ENCODE measurements at regions not wholly inside any gene's neighbourhood (a gene's known extent, or its start where the extent isn't known, plus 50 kb on each side); places are given as distances from the start of the nearest gene placed in this dataset.
"Not testable (repeated sequence)": the region's sequence is repeated elsewhere in the genome, so short reads cannot be mapped to it uniquely, and the experiment has no call there.

GRCh38 chr3:159886050-159886449 is 102.6 kb upstream of the IL12A start:
- no peak overlapping the region for H3K4me3 Mint-ChIP-seq
- Histone ChIP-seq H3K27ac (ENCODE audit: low read depth, low read length) (no peak overlapping the region), H3K4me3 (ENCODE audit: low read length) (no peak overlapping the region), H3K4me1 (ENCODE audit: control insufficient read depth, insufficient read depth, low read length) (peaks cover 4% of the 10 kb centered on the region), H3K27me3 (ENCODE audit: control insufficient read depth, insufficient read depth, low read length, poor library complexity, severe bottlenecking) (no peaks in the 10 kb centered on the region), H3K9ac (ENCODE audit: extremely low read depth, low read length, poor library complexity, severe bottlenecking) (no peak overlapping the region), H3K9me3 (ENCODE audit: control insufficient read depth, low read length) (no peaks in the 10 kb centered on the region), H3K36me3 (ENCODE audit: control insufficient read depth, insufficient read depth, low read length) (no peaks in the 10 kb centered on the region)
- H3K36me3 Mint-ChIP-seq (ENCODE audit: low read depth) = no peaks in the 10 kb centered on the region
- no peak for DNase-seq
- no peak overlapping the region for H3K27ac Mint-ChIP-seq
- H3K4me1 Mint-ChIP-seq = no peaks in the 10 kb centered on the region
- WGBS, 2 experiments (ENCODE audit: insufficient coverage in 1 of 2, insufficient read length in 1 of 2) = 89 to 98% methylated on average over 3 of the region's 3 CpGs
- no peaks in the 10 kb centered on the region for H3K9me3 Mint-ChIP-seq
- TF ChIP-seq, protein P1, sequence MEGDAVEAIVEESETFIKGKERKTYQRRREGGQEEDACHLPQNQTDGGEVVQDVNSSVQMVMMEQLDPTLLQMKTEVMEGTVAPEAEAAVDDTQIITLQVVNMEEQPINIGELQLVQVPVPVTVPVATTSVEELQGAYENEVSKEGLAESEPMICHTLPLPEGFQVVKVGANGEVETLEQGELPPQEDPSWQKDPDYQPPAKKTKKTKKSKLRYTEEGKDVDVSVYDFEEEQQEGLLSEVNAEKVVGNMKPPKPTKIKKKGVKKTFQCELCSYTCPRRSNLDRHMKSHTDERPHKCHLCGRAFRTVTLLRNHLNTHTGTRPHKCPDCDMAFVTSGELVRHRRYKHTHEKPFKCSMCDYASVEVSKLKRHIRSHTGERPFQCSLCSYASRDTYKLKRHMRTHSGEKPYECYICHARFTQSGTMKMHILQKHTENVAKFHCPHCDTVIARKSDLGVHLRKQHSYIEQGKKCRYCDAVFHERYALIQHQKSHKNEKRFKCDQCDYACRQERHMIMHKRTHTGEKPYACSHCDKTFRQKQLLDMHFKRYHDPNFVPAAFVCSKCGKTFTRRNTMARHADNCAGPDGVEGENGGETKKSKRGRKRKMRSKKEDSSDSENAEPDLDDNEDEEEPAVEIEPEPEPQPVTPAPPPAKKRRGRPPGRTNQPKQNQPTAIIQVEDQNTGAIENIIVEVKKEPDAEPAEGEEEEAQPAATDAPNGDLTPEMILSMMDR (conservative IDR thresholded peaks at IDR 0.05) = no peak
- no peaks in the 10 kb centered on the region for H3K27me3 Mint-ChIP-seq (ENCODE audit: insufficient read depth)

GRCh38 chr3:159886530-159886929 is 102.1 kb upstream of the IL12A start:
- not testable (repeated sequence) for H3K4me3 Mint-ChIP-seq; H3K36me3 ChIP-seq (ENCODE audit: control insufficient read depth, insufficient read depth, low read length); H3K27me3 Mint-ChIP-seq (ENCODE audit: insufficient read depth); H3K9me3 ChIP-seq (ENCODE audit: control insufficient read depth, low read length); H3K36me3 Mint-ChIP-seq (ENCODE audit: low read depth); DNase-seq; H3K4me3 ChIP-seq (ENCODE audit: low read length); H3K9ac ChIP-seq (ENCODE audit: extremely low read depth, low read length, poor library complexity, severe bottlenecking); H3K27me3 ChIP-seq (ENCODE audit: control insufficient read depth, insufficient read depth, low read length, poor library complexity, severe bottlenecking); H3K27ac ChIP-seq (ENCODE audit: low read depth, low read length); H3K4me1 ChIP-seq (ENCODE audit: control insufficient read depth, insufficient read depth, low read length); H3K4me1 Mint-ChIP-seq; H3K27ac Mint-ChIP-seq; H3K9me3 Mint-ChIP-seq
- WGBS, 2 experiments (ENCODE audit: insufficient coverage in 1 of 2, insufficient read length in 1 of 2) = 92 to 96% methylated on average over 6 of the region's 6 CpGs

GRCh38 chr3:159887168-159887567 is 101.5 kb upstream of the IL12A start:
- no peaks in the 10 kb centered on the region for H3K27me3 ChIP-seq (ENCODE audit: control insufficient read depth, insufficient read depth, low read length, poor library complexity, severe bottlenecking)
- H3K27ac Mint-ChIP-seq = no peak overlapping the region
- no peak overlapping the region for H3K27ac ChIP-seq (ENCODE audit: low read depth, low read length)
- H3K9me3 ChIP-seq (ENCODE audit: control insufficient read depth, low read length) = no peaks in the 10 kb centered on the region
- peaks cover 4% of the 10 kb centered on the region for H3K4me1 ChIP-seq (ENCODE audit: control insufficient read depth, insufficient read depth, low read length)
- WGBS, 2 experiments (ENCODE audit: insufficient coverage in 1 of 2, insufficient read length in 1 of 2) = 96% methylated on average over 5 of the region's 5 CpGs; no CpG with 5 or more reads in 1 of the 2 experiments
- H3K36me3 ChIP-seq (ENCODE audit: control insufficient read depth, insufficient read depth, low read length) = no peaks in the 10 kb centered on the region
- H3K27me3 Mint-ChIP-seq (ENCODE audit: insufficient read depth) = no peaks in the 10 kb centered on the region
- H3K4me1 Mint-ChIP-seq = no peaks in the 10 kb centered on the region
- no peak overlapping the region for H3K9ac ChIP-seq (ENCODE audit: extremely low read depth, low read length, poor library complexity, severe bottlenecking)
- no peaks in the 10 kb centered on the region for H3K9me3 Mint-ChIP-seq
- no peak overlapping the region for H3K4me3 Mint-ChIP-seq
- TF ChIP-seq, protein P1 (conservative IDR thresholded peaks at IDR 0.05) = no peak
- DNase-seq = no peak
- H3K4me3 ChIP-seq (ENCODE audit: low read length) = no peak overlapping the region
- no peaks in the 10 kb centered on the region for H3K36me3 Mint-ChIP-seq (ENCODE audit: low read depth)

DNA sequence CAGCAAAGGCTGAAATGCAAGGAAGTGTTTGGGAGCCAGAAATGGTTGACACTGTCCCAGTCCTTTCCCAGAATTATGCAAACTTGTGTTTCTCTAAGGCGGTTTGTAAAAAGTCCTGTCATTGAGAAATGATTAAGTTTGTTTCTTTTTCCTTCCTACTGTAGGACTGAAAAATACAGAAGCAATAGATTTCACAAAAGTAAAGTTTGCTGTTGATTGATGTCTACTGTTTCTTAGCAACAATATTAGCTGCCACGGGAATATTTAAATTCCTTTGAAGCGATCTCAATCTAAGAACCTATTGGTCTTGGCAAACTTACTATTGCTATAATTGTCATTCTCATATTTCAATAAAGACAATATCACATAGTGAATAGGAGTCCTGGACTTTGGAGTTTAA is 100.7 kb upstream of the IL12A start:
- no peak overlapping the region for H3K27ac Mint-ChIP-seq

More for the DNA sequence above, 100.7 kb upstream of the IL12A start:
- Mint-ChIP-seq H3K4me3 (no peak overlapping the region), H3K27me3 (ENCODE audit: insufficient read depth) (no peaks in the 10 kb centered on the region), H3K36me3 (ENCODE audit: low read depth) (no peaks in the 10 kb centered on the region), H3K9me3 (no peaks in the 10 kb centered on the region), H3K4me1 (no peaks in the 10 kb centered on the region)
- Histone ChIP-seq H3K9ac (ENCODE audit: extremely low read depth, low read length, poor library complexity, severe bottlenecking) (no peak overlapping the region), H3K27ac (ENCODE audit: low read depth, low read length) (no peak overlapping the region), H3K36me3 (ENCODE audit: control insufficient read depth, insufficient read depth, low read length) (peaks cover 5% of the 10 kb centered on the region), H3K4me3 (ENCODE audit: low read length) (no peak overlapping the region), H3K4me1 (ENCODE audit: control insufficient read depth, insufficient read depth, low read length) (peaks cover 4% of the 10 kb centered on the region), H3K9me3 (ENCODE audit: control insufficient read depth, low read length) (no peaks in the 10 kb centered on the region), H3K27me3 (ENCODE audit: control insufficient read depth, insufficient read depth, low read length, poor library complexity, severe bottlenecking) (no peaks in the 10 kb centered on the region)
- no peak for DNase-seq
- WGBS, 2 experiments (ENCODE audit: insufficient coverage in 1 of 2, insufficient read length in 1 of 2) = 95 to 100% methylated on average over 1 to 3 of the region's 3 CpGs
- TF ChIP-seq, protein P1 (conservative IDR thresholded peaks at IDR 0.05) = no peak

All from endodermal cell (in vitro differentiated cells).